Non-pigmented ciliary epithelial cell (primary cell): ENCODE measurements at regions not wholly inside any gene's neighbourhood (a gene's known extent, or its start where the extent isn't known, plus 50 kb on each side); places are given as distances from the start of the nearest gene placed in this dataset.

Experiments used
- DNase-seq: peaks from one replicate; pipeline ENCODE4 v3.0.0-alpha.2; 2010; ENCODE audit warnings: low read depth

DNA sequence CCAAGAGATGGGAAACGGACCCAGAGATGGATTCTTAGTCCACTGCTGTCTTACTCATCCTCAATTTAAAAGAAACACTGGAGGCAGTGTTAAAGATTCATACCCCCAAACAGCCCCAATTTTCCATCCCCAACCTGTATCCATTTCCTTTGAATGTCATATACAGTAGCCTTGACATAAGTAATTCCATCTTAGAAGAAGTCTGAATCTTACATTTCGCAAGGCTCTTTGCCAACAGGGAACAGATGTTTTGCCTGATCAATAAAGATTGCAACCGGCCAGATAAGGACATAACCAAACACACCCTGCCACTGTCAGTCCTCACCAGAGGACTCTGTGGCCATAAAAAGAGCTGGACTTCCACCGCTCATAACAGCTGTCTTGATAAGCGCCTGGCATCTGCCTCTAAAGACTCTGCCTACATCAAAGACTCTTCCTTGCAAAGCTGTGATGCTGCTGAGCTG is 59.0 kb upstream of the MED9 start:
- no peak for DNase-seq

DNA sequence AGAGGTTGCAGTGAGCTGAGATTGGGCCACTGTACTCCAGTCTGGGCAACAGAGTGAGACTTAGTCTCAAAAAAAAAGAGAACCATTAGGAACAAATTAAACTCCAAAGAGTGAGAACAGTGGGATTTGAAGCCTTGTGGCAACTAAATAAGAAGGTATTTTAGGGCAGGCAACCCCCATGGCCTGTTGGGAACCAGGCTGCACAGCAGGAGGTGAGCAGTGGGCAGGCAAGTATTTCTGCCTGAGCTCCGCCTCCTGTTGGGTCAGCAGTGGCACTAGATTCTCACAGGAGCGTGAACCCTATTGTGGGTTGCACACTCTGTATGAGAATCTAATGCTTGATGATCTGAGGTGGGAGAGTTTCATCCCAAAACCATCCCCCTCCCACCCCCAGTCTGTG is 57.6 kb upstream of the MED9 start:
- no peak for DNase-seq

DNA sequence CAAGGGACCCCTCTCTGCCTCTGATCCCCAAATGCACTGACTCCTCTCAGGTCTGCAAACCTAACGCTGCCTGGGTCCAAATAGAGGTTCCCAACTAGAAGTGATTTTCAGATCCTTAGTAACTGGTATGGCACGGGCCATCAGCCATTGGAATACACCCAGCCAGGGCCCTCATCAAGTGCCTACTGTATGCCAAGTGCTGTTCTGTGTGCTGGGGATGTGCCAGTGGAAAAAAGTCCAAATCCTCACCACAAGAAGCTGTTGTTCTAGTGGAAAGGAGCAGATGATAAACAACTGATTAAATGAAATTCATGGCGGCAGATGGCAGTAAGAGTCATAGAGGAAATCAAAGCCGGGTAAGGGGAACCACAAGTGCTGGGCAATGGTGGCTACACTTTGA is 57.2 kb upstream of the MED9 start:
- DNase-seq, result no peak

DNA sequence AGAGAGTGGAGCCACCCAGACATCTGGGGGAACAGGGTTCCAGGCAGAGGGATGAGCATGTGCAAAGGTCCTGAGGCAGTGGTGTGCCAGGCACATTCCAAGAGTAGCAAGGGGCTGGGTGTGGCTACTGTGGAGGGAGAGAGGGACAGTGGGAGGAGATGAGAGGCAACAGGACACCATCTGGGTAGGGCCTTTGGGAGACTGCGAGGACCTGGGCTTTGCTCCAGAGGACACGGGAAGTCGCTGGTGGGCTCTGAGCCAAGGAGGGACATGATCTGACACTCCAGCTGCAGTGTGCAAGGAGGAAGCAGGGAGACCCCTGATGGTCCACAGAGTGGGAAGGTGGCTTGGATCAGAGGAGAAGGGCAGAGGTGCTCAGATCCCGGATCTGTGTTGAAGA is 56.7 kb upstream of the MED9 start:
- DNase-seq, result no peak

DNA sequence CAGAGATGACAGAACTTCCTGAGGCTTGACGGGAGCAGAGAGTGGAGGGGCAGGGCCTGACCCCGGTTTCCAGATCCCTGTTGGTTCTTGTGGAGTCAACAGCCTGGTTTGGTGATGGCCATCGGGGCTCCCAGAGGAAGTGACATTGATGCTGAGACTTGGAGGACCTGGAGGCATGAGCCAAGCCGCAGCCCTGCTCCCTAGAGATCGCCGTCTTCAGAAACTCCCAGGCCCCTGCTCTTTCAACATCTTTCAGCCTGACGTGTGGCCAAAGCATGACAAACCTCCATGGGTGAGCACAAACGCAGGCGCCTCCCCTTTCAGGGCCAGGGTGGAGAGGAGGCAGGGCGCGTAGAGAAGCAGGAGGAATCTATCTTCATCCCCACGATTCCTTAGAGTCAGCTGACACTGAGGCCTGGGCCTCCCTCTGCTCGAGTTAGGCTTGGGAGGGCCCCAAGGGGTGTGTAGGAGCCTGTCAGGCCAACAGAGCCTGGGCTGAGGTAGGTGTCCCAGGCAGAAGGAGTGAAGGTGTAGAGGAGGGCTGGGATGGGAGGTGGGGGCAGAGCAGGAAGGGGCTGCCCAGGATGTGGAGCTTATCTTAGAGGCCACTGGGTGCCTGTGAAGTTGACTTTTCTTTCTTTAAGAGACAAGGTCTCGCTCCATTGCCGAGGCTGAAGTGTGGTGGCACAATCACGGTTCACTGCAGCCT is 56.1 kb upstream of the MED9 start:
- DNase-seq, result no peak

DNA sequence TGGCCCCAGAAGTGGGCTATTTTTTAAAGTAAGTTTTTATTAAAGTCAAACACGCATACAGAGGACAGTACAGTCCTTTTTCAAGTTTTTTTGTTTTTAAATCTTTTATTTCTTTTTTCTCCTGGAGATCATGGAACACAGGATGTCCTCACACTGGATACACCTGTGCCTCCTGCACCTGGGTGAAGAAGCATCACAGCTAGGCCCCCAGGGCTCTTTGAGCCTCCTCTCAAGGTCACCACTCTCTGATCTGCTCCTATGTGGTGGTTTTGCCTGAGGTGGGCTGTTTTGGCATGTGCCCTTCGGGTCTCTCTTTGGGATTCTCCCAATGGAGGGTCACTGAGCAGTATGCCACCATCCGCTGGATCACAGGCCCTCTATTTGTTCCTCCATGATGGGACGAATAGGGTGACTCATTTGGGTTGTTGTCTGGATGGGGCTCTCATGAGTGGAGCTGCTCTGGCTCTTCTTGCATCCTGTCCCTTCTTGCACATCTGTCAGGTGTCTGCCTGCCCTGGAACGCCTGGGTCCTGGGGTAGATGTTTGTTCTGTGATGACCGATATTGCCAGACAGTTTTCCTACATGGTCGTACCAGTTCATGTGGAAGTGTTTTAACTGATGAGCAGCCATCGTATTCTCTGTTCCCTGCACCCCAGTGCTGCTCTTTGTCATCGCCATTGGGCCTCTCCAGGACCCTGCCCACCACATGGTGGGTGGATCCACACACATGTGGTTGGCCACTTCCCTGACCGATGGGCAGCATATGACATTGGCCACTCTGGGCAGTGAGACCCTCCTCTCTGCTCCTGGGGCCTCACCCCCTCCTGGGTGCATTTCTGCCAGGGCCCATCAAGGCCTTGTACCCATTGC is 55.2 kb upstream of the MED9 start:
- no peak for DNase-seq

DNA sequence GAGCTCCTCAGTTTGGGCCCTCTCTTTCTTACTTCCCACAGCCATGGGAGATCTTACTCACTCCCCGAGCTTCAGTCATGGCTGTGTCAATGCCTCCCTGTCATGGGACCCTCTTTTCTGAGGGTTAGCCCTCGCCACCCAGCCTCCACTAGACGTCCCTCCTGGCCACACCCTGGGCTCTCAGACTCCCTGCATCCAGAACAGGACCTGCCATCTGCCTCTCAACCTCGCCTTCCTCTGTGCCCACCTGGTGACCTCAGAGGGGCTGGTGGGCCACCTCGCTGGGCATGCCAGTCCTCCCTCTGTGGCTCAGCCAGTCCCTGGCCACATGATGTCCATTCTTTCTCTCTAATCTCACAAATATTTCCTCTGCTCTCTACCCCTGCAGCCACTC is 54.6 kb upstream of the MED9 start:
- DNase-seq, result no peak

DNA sequence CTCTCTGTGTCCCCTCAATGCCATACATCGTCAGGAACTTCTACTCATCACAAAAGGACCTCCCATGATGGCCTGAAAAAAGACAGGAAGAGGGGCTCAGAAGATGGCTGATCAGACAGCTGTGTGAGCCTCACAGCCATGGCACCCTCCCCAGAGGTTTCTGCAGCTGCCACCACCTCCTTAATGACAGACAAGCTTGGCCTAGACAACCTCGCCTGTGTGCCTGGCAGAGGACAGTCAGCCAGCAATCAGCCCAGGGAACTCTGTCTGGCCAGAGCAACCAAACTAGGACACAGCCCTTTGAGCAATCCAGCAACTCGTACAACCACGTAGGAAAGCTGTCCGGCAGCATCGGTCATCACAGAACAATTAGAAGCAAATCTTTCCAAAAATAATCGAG is 54.2 kb upstream of the MED9 start:
- DNase-seq, result no peak

DNA sequence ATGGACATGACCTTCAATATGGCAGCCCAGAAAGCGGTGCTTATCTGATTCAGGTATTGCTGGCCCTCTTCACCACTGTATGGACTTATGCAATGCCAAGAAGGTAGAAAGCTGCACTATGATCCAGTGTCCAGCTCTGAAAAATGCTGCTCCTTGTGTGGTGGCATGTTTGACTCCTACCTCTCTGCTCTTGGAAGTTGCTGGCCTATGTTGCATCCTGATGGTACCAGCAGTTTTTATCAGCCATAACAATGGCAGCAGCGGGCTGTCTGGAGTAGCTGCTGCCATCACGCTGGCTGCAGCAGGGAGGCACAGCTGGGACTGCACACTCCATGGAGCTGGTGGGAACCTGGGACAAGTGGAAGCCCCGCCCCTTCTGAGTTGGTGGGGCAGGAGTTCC is 53.1 kb upstream of the MED9 start:
- no peak for DNase-seq

DNA sequence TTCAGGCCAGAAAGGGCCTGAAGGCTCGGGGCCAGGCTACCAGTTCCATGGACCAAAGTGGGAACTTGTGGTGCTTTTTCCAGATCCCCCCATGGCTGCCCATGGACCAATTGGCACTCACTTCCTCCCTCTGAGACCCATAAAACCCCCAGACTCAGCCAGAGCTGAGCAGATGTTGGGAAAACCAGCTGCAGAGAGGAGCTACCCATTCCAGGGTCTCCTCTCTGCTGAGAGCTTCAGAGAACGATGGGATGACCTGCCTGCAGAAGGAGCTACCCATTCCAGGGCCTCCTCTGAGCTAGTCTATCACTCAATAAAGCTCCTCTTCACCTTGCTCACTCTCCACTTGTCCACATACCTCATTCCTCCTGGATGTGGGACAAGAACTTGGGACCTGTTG is 52.2 kb upstream of the MED9 start:
- no peak for DNase-seq

DNA sequence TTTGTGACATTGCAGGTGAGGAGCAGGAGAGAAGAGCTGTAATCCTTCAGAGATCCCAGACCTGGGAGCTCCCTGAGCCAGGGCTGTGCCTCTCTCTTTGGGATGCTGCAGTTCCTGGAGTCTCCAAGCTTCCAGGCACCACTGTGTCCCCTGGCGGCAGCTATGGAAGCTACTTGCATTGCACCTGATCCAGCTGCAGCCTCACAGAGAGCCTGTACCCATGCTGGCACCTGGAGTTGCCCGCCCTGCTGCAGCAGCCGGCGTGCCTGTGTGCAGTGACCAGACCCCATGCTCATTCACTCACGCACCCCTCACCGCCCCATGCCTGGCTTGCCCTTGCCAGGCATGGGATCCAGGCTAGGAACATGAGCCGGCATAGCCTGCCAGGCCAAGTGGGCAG is 51.8 kb upstream of the MED9 start:
- no peak for DNase-seq

DNA sequence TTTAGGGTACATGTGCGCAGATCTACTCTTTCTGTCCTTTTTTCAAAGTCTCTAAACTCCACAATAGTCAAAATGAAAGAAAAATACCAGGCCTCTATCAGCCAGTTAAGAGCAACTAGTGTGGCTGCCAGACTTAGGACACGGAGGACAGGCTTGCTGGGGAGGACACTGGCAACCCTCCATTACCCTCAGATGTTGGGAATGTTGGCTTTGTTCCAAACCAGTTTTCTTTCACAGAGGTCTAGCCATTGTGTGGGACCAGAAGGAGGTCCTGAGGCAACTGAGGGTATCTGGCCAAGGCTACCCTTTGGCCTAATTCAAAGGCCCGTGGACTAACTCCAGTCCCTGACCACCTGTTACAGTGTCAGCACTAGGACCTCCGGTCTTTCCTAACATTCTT is 51.2 kb upstream of the MED9 start:
- no peak for DNase-seq

DNA sequence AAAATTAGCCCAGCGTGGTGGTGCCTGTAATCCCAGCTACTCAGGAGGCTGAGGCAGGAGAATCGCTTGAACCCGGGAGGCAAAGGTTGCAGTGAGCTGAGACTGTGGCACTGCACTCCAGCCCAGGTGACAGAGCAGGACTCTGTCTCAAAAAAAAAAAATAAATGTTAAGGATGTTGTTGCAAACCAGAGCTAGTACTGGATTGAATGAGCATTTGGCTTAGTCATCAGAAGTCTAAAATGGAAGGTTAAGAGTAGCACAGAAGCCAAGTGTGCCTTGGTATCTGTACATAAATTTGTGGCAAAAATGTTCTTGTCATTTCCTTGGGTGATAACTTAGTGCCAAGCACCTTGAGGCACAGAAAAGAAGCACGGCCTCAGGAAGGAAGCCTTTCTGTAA is 50.6 kb upstream of the MED9 start:
- DNase-seq, result no peak
